NCI-H526 (cell line): ENCODE measurements at regions not wholly inside any gene's neighbourhood (a gene's known extent, or its start where the extent isn't known, plus 50 kb on each side); places are given as distances from the start of the nearest gene placed in this dataset.

Experiments
- DNase-seq, 2 experiments: peaks; one replicate each; lab custom pipeline; 2025; lab: John Stamatoyannopoulos, UW

DNA sequence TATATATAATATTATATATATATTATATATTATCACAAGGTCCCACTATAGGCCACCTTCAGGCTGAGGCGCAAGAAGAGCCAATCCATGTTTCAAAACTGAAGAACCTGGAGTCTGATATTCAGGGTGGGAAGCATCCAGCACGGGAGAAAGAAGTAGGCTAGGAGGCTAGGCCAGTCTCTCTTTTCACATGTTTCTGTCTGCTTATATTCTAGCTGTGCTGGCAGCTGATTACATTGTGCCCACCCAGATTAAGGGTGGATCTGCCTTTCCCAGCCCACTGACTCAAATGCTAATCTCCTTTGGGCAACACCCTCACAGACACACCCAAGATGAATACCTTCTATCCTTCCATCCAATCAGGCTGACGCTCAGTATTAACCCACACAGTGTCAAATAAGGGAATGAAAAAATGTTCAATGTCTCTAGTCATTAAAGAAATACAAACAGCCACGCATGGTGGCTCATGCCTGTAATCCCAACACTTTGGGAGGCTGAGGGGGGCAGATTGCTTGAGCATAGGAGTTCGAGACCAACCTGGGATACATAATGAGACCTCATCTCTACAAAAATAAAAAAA lies 135.4 kb upstream of the PCBD1 start:
- DNase-seq = no peak

DNA sequence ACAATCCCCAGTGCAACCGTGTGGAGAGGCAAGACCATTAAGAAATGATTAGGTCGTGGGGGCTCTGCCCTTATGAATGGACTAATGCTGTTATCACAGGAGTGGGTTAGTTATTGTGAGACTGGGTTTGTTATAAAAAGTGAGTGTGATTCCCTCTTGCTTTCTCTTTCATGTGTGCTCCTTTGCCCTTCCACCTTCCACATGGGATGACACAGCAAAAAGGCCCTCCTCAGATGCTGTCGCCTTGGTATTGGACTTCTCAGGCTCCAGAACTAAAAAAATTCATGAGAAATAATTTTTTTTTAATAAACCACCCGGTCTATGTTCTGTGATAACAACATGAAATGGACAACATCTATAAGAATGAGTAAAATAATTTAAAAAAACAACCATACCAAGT lies 136.1 kb upstream of the PCBD1 start:
- no peak for DNase-seq

- no peak for DNase-seq
Observed at GRCh38 chr10:71025535-71025934, 137.2 kb upstream of the PCBD1 start.

GRCh38 chr10:71028066-71028465 lies 139.7 kb upstream of the PCBD1 start:
- no peak for DNase-seq

DNA sequence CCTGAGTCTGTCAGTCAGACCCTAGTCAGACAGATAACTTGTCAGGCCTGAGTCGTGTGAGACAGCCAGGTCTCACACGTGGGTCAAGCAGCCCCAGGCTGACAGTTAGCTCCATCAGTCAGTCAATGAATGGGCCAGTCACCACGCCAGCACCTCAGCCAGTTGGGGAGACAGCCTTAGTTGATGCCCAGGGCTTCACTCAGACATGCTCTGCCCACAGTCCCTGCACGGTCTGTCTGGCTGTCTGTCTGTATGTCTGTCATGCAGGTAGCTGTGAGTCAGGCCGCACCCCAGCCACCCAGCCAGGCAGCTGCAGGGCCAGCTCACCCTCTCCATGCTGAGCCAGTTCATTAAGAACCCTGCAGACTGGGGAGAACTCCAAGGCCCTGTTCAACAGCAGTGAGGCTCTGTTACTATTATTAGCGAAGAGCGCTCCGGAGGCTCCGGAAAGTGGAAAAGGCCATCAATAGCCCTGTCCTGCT lies 141.1 kb upstream of the PCBD1 start:
- DNase-seq = no peak

- DNase-seq = no peak
Observed at GRCh38 chr10:71029907-71030306, 141.5 kb upstream of the PCBD1 start.

DNA sequence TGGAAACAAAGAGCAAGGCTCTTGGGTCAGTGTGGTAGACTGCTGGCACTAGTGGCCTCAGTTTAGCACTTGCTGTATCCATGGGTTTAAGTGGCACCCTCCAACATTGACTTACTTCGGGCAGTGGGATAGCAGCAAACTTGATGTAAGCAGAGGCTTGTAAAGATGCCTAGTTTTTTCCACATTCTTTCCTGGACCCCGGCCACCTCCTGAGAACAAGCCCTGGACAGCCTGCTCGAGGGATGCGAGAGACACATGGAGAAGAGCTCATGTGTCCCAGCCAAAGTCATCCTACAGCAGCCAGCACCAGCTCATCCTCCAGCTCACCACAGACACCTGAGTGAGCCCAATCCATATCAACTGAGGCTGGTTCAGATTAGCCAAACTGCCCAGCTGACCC lies 142.7 kb upstream of the PCBD1 start:
- no peak for DNase-seq

DNA sequence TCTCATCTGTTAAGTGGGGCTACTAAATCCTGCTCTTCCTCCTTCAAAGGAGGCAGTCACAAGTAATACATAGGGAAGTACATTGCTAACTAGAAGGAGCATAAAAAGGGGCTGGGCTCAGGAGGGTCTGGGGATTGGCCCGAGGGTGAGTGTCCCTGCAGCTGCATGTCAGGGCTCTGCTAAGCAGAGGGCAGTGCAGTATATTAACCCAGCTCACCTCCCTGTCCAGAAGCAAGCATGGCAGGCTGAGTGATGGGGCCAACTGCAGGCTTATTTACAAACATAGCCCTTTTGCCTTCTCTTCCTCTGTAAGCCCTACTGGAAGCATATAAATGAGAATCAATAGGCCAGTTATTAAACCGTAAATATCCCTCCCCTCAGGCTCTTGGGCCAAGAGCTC lies 143.2 kb upstream of the PCBD1 start:
- no peak for DNase-seq

GRCh38 chr10:71032887-71033286 lies 144.5 kb upstream of the PCBD1 start:
- DNase-seq = no peak

GRCh38 chr10:71033396-71033980 lies 145.1 kb upstream of the PCBD1 start:
- no peak for DNase-seq

- DNase-seq = no peak
Observed at GRCh38 chr10:71035511-71036296, 147.3 kb upstream of the PCBD1 start.

GRCh38 chr10:71036297-71036966 lies 148.1 kb upstream of the PCBD1 start:
- no peak for DNase-seq

- DNase-seq = no peak
Observed at GRCh38 chr10:71038091-71038633, 149.8 kb upstream of the PCBD1 start.

DNA sequence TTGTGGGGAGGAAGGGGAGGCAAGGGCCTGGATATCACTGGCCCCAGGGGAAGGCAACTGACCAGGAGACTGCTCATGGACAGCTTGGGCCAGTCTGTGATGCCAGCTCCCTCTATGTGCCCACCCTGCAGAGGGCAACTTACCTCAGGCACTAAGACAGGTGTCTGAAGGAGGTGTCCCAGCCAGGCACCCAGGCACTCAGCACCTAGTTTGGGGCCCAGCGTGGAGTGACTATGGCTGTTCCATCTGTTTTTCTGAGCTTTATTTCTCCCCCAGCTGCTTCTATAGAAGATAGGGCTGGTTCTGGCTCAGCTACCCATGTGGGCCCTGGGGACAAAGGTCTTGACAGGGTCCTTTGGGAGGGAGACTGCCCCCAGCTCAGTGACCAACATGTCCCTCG lies 150.6 kb upstream of the PCBD1 start:
- DNase-seq = no peak

DNA sequence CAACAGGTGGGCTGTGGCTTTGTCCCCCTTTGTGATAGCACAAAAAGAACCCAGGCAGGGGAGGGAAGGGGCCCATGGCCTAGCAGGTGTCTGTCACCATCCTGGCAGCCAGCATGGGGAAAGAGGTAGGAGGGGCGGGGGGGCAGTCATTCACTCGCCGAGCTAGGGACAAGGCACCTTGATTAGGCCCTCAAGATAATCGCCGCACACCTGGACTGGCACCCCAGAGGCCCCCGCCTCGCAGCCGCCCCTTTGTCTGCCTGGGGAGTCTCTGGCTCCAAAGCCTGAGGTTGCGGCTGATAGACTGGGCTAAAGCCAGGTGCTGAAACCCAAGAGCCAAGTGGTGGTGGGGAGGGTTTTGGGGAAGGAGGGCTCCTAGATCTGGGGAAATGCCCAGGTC lies 151.2 kb upstream of the PCBD1 start:
- no peak for DNase-seq

DNA sequence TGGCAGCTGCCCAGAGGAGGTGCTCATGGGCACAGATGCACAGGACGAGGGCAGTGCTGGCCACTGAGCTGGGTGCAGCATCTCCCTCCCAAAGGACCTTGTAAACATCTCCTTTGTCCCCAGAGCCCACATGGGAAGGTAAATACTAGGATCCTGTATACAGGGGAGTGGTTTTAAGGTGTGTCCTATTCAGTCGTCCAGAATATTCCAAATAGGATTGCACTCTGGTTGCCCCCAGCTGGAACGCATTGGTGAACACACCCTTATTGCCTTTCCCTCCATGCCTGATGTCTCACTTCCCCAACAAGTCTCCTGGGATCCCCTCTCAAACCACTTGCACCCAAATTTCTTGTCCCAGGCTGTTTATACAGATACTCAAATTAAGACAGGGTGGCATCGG lies 152.0 kb upstream of the PCBD1 start:
- DNase-seq = no peak

DNA sequence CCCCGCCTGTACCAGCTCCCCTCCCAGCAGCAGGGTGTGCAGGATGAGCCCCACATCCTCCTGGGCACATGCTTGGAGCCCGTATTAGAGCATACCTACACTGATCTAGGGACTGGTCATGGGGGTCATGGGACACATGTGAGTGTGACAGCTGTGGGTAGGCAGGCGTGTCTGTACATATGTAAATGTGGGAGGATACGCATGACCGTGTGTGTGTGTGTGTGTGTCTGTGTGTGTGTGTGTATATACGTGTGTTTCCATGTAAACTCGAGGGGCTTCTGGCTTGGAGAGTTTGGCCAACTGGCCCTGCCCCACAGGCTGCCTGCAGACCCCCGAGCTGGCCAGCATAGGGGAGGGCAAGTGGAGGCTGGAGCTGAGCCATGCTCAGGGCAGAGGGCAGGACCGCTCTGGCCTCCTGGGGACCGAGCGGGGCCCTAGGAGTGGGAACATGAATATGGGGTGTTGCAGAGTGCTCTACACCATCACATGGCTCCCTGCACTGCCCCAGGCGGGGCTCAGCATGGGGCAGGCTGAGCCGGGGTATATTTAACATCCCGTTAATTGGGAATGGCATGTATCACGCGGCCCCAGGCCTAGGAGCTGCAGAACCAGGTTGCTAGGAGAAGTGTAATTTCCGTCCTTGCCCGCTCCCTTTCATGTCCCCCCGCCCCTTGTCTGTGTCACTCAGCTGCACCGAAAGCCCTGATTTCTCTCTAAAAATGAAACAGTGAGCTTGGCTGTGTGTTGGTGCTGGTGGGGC lies 152.7 kb upstream of the PCBD1 start:
- peak; percentile 3 to 42 for DNase-seq

DNA sequence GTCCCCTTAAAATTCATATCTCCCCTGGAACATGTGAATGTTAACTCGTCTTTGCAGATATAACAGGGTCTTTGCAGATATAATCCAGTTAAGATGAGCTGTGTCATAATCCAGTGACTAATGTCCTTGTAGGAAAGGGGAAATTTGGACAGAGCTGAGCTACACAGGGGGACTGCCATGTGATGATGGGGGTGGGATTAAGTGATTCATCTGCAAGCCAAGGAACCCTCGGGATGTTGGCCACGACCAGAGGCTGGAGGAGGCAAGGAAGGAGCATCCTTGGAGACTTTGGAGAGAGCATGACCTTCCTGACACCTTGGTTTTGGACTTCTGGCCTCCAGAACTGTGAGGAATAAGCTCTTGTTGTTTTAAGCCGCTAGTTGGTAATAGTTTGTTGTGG lies 153.9 kb upstream of the PCBD1 start:
- no peak for DNase-seq

- no peak for DNase-seq
Observed at GRCh38 chr10:71042699-71043098, 154.3 kb upstream of the PCBD1 start.

DNA sequence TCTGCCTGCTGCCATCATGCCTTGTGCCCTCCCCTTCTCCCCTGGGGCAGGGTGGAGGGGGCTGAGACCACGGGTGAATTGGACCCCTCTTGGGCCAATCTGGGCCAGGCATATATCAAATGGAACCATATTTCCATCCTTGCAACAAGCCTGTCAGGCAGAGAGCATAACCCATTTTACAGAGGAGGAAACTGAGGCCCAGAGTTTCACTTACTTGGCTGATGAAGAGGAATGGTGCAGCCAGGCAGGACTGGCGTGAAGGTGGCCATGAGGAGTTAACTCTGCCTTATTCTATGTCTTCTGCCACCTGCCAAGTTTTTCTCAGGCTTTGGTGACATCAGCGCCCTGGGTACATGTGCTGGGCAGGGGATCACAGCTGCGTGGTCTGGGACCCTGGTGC lies 155.5 kb upstream of the PCBD1 start:
- no peak for DNase-seq

- DNase-seq = no peak
Observed at GRCh38 chr10:71044720-71045119, 156.4 kb upstream of the PCBD1 start.
